Suppressor macrophage (primary cell): ENCODE measurements at regions not wholly inside any gene's neighbourhood (a gene's known extent, or its start where the extent isn't known, plus 50 kb on each side); places are given as distances from the start of the nearest gene placed in this dataset.

Experiments
- DNase-seq, 4 experiments: peaks; one replicate each; pipeline ENCODE4 v3.0.0-alpha.2; 2020 to 2022

GRCh38 chr16:74232806-74233465 is 63.7 kb upstream of the PSMD7 start:
- no peak for DNase-seq

DNA sequence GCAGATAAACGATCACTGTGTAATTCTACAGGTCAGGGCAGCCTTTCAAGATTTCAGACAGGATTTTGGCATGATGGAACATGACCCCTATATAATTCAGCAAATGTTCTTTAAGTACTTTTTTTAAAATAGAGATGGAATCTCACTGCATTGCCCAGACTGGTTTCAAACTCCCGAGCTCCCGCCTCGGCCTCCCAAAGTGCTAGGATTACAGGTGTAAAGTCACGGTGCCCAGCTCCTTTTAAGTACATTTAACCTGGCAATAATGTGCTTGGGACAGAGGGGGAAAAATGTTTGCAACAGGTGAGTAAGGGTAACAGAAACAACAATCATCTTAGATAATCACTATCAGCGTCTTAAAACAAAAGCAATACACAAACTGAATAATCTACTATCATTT is 66.5 kb upstream of the PSMD7 start:
- no peak for DNase-seq

DNA sequence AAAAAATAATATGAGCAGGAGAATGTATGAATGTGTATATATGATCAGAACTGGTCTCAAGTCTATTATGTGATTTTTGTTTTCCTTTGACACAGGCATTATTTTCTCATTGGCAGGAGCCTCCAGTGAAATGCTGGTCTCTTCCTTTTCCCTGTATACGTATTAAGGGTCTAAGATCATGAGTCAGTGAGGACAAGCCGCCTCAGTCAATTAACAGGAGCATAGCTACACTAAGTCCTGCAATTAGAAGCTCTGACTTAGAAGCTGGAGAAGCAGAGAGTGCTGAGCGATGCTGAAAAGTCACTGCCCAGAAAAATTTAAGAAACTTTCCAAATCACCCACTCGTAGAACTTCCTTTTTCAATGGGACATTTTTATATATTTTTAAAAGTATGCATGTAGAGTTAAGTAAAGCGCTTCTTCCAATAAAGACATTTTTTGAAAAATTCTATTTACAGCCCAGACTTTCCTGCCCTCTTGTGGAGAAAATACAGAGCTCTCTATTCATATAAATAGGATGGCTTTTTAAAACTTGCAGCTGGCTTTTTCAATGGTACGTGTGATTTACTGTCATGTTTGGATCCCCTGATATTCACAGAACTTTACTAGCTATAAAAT is 70.2 kb upstream of the PSMD7 start:
- peak in 1 of 4 experiments; percentile 5 for DNase-seq

GRCh38 chr16:74224828-74225612 is 71.6 kb upstream of the PSMD7 start:
- DNase-seq, result no peak

- DNase-seq, result no peak
Observed at GRCh38 chr16:74221828-74222227, 74.8 kb upstream of the PSMD7 start.

DNA sequence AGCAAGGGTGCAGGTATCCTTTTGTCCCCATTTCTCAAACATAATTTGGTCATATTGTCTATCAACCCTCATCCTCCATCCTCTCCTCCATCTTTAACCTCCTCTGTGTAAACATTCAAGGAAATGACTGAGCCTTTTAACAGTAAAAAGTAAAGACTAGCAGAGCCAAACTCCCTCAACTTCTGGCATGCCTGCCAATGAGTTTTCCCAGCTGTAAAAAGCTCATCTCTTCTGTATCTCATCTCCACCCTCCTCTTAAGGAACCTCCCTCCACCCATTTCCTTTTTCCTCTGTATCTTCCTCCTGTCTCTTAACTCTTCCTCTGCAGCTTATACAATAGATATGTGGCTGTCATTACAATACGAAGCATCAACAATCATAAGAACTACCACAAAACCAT is 76.9 kb upstream of the PSMD7 start:
- DNase-seq, result no peak

- DNase-seq, result no peak
Observed at GRCh38 chr16:74218871-74219270, 77.7 kb upstream of the PSMD7 start.

DNA sequence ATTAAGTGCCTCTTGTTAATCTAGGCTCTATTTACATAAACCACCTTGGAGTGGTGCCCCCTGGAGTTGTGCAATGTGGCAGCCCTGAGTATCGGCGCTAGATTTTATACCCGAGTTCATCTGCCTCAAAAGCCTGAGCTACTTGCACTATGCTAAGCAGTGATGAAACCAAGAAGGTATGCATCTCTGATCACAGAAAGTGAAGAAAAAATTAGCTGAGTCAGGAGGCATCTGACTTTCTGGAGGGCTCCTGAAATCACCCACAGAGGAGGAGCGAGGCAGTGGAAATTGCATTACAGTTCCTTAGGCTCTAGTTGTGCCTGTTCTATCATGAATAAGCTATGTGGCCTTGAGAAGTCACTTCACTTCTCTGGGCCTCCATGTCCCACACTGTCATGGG is 80.3 kb upstream of the PSMD7 start:
- no peak for DNase-seq

DNA sequence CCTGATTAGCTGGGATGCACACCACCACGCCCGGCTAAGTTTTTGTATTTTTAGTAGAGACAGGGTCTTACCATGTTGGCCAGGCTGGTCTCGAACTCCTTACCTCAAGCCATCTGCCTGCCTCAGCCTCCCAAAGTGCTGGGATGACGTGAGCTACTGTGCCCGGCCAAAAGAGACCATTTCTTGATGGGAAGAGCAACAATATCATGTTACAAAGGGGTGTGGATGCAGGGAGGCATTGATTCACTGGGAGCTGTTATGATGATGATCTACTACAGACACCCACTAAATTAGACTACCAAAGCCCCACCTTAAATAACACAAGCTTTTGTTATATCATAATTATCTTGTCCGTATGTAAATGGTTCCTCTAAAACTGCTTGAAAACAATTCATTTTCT is 81.4 kb upstream of the PSMD7 start:
- no peak for DNase-seq

- no peak for DNase-seq
Observed at GRCh38 chr16:74213372-74213771, 83.2 kb upstream of the PSMD7 start.

GRCh38 chr16:74210245-74210644 is 86.4 kb upstream of the PSMD7 start:
- no peak for DNase-seq

DNA sequence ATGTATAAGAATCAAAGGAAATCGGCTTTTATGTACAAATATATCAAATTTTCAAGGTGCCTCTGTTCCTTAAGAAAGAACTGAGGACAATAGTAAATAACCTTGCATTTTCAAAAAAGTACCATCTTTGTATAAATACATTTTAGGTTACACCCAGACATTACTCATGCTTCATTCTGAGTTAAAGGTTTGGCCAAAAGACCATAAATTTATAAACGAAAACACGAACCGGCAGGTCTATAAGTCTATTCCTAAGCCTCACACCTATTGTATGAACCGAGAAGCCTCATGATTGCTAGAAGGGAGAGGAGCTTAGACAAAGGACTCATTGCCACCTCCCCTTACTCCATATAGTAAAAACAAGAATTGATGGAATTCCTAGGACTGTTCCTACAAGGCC is 94.6 kb upstream of the PSMD7 start:
- no peak for DNase-seq

GRCh38 chr16:74201576-74201975 is 95.0 kb upstream of the PSMD7 start:
- DNase-seq, result no peak

DNA sequence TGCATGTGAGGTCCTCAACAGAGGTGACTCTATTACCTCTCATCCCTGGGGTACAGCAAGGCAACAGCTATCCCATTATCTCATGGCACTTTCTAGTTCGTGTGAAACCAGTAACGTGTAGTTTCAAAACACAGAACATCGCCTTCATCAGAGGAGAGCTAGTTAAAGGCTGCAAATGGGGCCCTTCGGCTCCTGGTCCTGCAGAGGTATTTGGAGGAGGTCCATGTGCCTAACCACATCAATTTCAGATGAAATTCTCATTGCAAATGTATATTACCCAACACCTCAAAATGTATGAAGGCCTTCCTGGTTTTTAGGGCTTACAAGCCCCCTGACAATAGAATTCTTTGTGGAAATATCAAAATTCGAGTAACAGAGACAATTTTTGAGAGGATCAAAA is 95.7 kb upstream of the PSMD7 start:
- DNase-seq, result no peak

DNA sequence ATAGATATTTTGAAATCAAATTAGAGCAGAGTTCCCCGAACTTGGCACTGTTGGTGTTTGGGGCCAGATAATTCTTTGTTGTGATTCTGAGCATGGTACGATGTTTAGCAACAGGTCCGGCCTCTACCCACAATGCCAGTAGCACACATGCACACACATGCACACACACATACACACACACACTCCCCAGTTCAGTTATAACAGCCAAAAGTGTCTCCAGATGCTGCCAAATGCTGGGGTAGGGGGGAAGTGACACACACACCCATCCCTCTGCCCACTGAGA is 96.8 kb upstream of the PSMD7 start:
- no peak for DNase-seq

DNA sequence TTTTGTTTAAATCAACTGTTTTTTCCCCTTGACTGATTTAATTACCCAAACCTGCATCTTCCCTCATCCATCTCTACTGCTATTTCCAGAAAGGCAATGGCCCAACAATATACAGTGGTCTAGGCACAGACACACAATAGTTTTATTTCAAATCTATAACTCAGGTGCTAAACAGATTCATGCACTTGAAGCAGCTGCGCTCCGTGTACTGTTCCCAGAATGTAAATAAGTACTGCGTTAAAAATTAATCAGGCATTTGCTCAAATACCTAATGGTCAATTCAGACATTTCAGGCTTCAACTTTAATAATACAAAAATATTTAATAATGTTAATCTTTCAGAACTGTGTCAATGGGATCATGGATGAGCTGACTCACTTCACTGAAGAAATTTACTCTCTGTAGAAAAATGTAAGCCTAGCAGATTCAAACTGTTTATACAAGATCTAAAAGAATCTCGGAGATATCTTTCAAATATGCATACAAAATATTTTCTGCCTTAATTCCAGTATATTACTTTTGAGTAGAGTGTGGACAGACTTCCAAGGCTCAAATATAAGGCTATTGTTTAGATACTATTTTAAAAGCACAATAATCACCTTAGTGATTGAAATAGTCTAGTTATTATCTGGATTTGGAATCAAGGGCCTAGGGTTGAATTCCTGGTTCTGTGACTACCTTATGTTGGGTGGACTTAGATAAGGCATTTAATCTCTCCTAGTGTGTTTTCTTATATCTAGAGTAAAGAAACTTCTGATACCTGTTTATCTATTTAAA is 97.4 kb upstream of the PSMD7 start:
- DNase-seq, result no peak

GRCh38 chr16:74192281-74192797 is 104.3 kb upstream of the PSMD7 start:
- DNase-seq, result no peak

GRCh38 chr16:74190292-74190691 is 106.3 kb upstream of the PSMD7 start:
- no peak for DNase-seq

DNA sequence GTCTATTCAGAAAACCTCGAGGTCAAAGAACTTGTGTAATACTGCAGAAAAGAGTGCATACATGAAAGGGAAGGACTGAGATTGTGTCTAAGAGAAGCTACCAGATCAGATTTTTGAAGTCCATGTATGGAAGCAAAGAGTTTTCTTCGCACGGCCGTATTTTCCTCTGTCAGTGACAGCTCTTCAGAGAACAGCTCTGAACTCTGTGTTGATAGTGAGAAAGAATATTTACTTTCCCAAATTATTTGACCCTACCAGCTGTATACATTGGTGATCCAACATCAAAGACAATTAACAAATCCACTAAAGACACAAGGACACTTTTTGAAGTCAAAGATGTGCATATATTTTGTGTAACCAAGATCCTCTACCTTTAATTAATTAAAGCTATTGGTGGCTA is 107.8 kb upstream of the PSMD7 start:
- DNase-seq, result no peak

GRCh38 chr16:74186561-74186971 is 110.0 kb upstream of the PSMD7 start:
- no peak for DNase-seq

GRCh38 chr16:74184839-74185238 is 111.8 kb upstream of the PSMD7 start:
- no peak for DNase-seq

GRCh38 chr16:74183601-74184360 is 112.8 kb upstream of the PSMD7 start:
- peak in 3 of 4 experiments; percentile 2 to 20 (median 2) for DNase-seq
